HCT116 (cell line): ENCODE measurements at regions not wholly inside any gene's neighbourhood (a gene's known extent, or its start where the extent isn't known, plus 50 kb on each side); places are given as distances from the start of the nearest gene placed in this dataset.

ENCODE experiments used
- ATAC-seq: fragments of 200-7000 bp; cut with Tn5 transposase; 2 replicates; pipeline ENCODE4 v1.9.1; 2020; ENCODE audit warnings: mild to moderate bottlenecking, moderate library complexity
- BruUV-seq: library from RNA; stranded (reverse); fragments of 400-500 nt; replicated peaks from 2 replicates; lab custom pipeline; 2021; lab: Mats Ljungman, UMichigan
- CTCF ChIA-PET: fragments of 300-600 bp; sonication (Branson Sonifier 250); formaldehyde crosslinking; loops from one replicate; lab custom pipeline; 2021; ENCODE audit warnings: antibody characterized with exemption; lab: Charles Lee
- POLR2A ChIA-PET: fragments of 300-600, 350-600 bp; sonication (Branson Sonifier 250); formaldehyde crosslinking; loops from one replicate; lab custom pipeline; 2021; ENCODE audit warnings: antibody characterized with exemption; lab: Charles Lee
- RAD21 ChIA-PET, 2 experiments: fragments of 300-600 bp; sonication (Branson Sonifier 250); formaldehyde crosslinking; loops; one replicate each; lab custom pipeline; 2023; ENCODE audit warnings: low total read pairs in 2 of 2; ENCODE audit not compliant: uncharacterized antibody in 2 of 2, unreplicated experiment in 2 of 2, low non-redundant PET in 1 of 2; lab: Charles Lee
- DNase-seq: peaks from one replicate; pipeline ENCODE4 v3.0.0-alpha.2; 2010; ENCODE audit warnings: low read depth, low spot score
- H2AFZ ChIP-seq: fragments of 200-600 bp; shearing (Covaris generic), sonication (generic); 2 replicates; pipeline ENCODE4 v1.6.1; 2017; ENCODE audit warnings: low read depth, mixed run types, mixed read lengths, antibody characterized with exemption, low read length; ENCODE audit not compliant: poor library complexity, severe bottlenecking
- H3K27ac ChIP-seq: 2 replicates; pipeline ENCODE4 v1.5.1; 2012; ENCODE audit warnings: low read depth, low read length
- H3K27me3 ChIP-seq: fragments of 200-600 bp; sonication (generic); 2 replicates; pipeline ENCODE4 v1.6.1; 2016; ENCODE audit warnings: mixed run types, low read length, mixed read lengths; ENCODE audit not compliant: insufficient read depth
- H3K36me3 ChIP-seq, 2 experiments: fragments of 200-500 bp in 1 of 2; fragments of 200-600 bp in 1 of 2; sonication (Bioruptor generic) in 1 of 2; sonication (generic) in 1 of 2; 2 replicates each; pipeline versions ENCODE4 v1.5.1 to v1.6.1; 2014 to 2016; ENCODE audit warnings: low read length in 2 of 2, inconsistent platforms in 1 of 2, mixed read lengths in 1 of 2, mixed run types in 1 of 2; ENCODE audit not compliant: insufficient read depth in 2 of 2, control insufficient read depth in 1 of 2
- H3K4me1 ChIP-seq, 2 experiments: fragments of 200-600 bp in 1 of 2; sonication (generic) in 1 of 2; 2 replicates each; pipeline versions ENCODE4 v1.5.1 to v1.6.1; 2012 to 2017; ENCODE audit warnings: low read length in 2 of 2, inconsistent platforms in 1 of 2, mild to moderate bottlenecking in 1 of 2, mixed read lengths in 1 of 2, mixed run types in 1 of 2, moderate library complexity in 1 of 2; ENCODE audit not compliant: insufficient read depth in 2 of 2, control insufficient read depth in 1 of 2
- H3K4me2 ChIP-seq: fragments of 200-600 bp; sonication (generic); 2 replicates; pipeline ENCODE4 v1.6.1; 2017; ENCODE audit warnings: mixed run types, low read length, mixed read lengths
- H3K4me3 ChIP-seq, 2 experiments: fragments of 200-600 bp in 1 of 2; sonication (generic) in 1 of 2; replicated peaks in 1 of 2; 2 replicates each; pipeline ENCODE4 v1.5.1; 2011 to 2016; ENCODE audit warnings: low read length in 2 of 2, control low read depth in 1 of 2, low read depth in 1 of 2, mild to moderate bottlenecking in 1 of 2, mixed read lengths in 1 of 2, mixed run types in 1 of 2
- H3K79me2 ChIP-seq: fragments of 200-600 bp; sonication (generic); 2 replicates; pipeline ENCODE4 v1.6.1; 2017; ENCODE audit warnings: mild to moderate bottlenecking, mixed run types, low read length, moderate library complexity, mixed read lengths; ENCODE audit not compliant: insufficient read depth
- H3K9ac ChIP-seq: fragments of 200-600 bp; sonication (generic); 2 replicates; pipeline ENCODE4 v1.6.1; 2016; ENCODE audit warnings: low read length, mixed read lengths
- H3K9me2 ChIP-seq: fragments of 200-600 bp; sonication (generic), shearing (Covaris generic); 2 replicates; pipeline ENCODE4 v1.6.1; 2017; ENCODE audit warnings: mixed run types, mild to moderate bottlenecking, moderate library complexity; ENCODE audit not compliant: insufficient read depth
- H3K9me3 ChIP-seq, 2 experiments: fragments of 200-500 bp in 1 of 2; fragments of 200-600 bp in 1 of 2; sonication (Bioruptor generic) in 1 of 2; sonication (generic) in 1 of 2; 2 replicates each; pipeline ENCODE4 v1.6.1; 2014 to 2017; ENCODE audit warnings: low read length in 2 of 2, mixed read lengths in 2 of 2, inconsistent platforms in 1 of 2, low read depth in 1 of 2, mild to moderate bottlenecking in 1 of 2, mixed run types in 1 of 2, moderate library complexity in 1 of 2; ENCODE audit not compliant: control insufficient read depth in 1 of 2, insufficient read depth in 1 of 2
- H4K20me1 ChIP-seq: fragments of 200-600 bp; sonication (generic), shearing (Covaris generic); 2 replicates; pipeline ENCODE4 v1.6.1; 2017; ENCODE audit warnings: mixed run types, mild to moderate bottlenecking, moderate library complexity; ENCODE audit not compliant: insufficient read depth
- ATF3 ChIP-seq: IDR thresholded peaks from 2 replicates; pipeline ENCODE4 v1.6.1; 2012
- CBX3 ChIP-seq: IDR thresholded peaks from 2 replicates; pipeline ENCODE4 v1.6.1; 2012; ENCODE audit warnings: low read depth
- CTCF ChIP-seq, 3 experiments: fragments of 200-600 bp in 1 of 3; sonication (generic) in 1 of 3; IDR thresholded peaks in 2 of 3; conservative IDR thresholded peaks in 1 of 3; 2 replicates each; pipeline ENCODE4 v1.5.1; 2012 to 2017; ENCODE audit warnings: low read depth in 2 of 3, low read length in 2 of 3, antibody characterized with exemption in 1 of 3, borderline replicate concordance in 1 of 3, control low read depth in 1 of 3, mild to moderate bottlenecking in 1 of 3, mixed read lengths in 1 of 3, mixed run types in 1 of 3, moderate library complexity in 1 of 3; ENCODE audit not compliant: insufficient read depth in 1 of 3
- EGR1 ChIP-seq: IDR thresholded peaks from 2 replicates; pipeline ENCODE4 v1.6.1; 2012; ENCODE audit warnings: low read depth
- ELF1 ChIP-seq: IDR thresholded peaks from 2 replicates; pipeline ENCODE4 v1.6.1; 2012; ENCODE audit warnings: low read depth, borderline replicate concordance
- EZH2 ChIP-seq: fragments of 200-600 bp; sonication (generic); IDR thresholded peaks from 2 replicates; pipeline ENCODE4 v1.6.1; 2017; ENCODE audit warnings: antibody characterized with exemption, mixed run types
- POLR2AphosphoS5 ChIP-seq: IDR thresholded peaks from 2 replicates; pipeline ENCODE4 v1.6.1; 2011; ENCODE audit warnings: mild to moderate bottlenecking, low read depth, low read length, moderate library complexity
- ZNF274 ChIP-seq: fragments of 200-500 bp; sonication (Bioruptor generic); IDR thresholded peaks from 2 replicates; pipeline ENCODE4 v1.6.1; 2014; ENCODE audit warnings: mild to moderate bottlenecking, low read depth, low read length, inconsistent platforms
- intact Hi-C: fragments of 100-400 bp; cut with micrococcal nuclease; formaldehyde crosslinking; loops from 2 replicates; pipeline ENCODE4 v1.10.0; 2022

GRCh38 chr1:216826214-216826613 lies 103.0 kb upstream of the ESRRG start:
- RAD21 ChIA-PET, result no interaction called here

GRCh38 chr1:216825557-216825956 lies 102.3 kb upstream of the ESRRG start:
- Histone ChIP-seq H4K20me1 (no peaks in the 10 kb centered on the region), H2AFZ (no peak overlapping the region), H3K27ac (no peak overlapping the region), H3K9me3 (peaks cover 0 to 4% of the 10 kb centered on the region in 2 experiments; a peak in 1 of 4 replicates), H3K79me2 (no peaks in the 10 kb centered on the region), H3K4me3 (no peak overlapping the region), H3K4me2 (no peak overlapping the region), H3K9ac (no peak overlapping the region), H3K4me1 (no peaks in the 10 kb centered on the region), H3K27me3 (no peaks in the 10 kb centered on the region), H3K36me3 (no peaks in the 10 kb centered on the region), H3K9me2 (no peaks in the 10 kb centered on the region)
- ATAC-seq, result no peak
- DNase-seq, result no peak
- TF ChIP-seq EZH2 (no peak), ELF1 (no peak)
- POLR2A ChIA-PET, result no interaction called here
- CTCF ChIA-PET, result no interaction called here
- RAD21 ChIA-PET, result no interaction called here
- intact Hi-C loops, result no loop called here
- no TSS peak for BruUV-seq

More at GRCh38 chr1:216826214-216826613, 103.0 kb upstream of the ESRRG start:
- Histone ChIP-seq H4K20me1 (no peaks in the 10 kb centered on the region), H3K27ac (no peak overlapping the region), H3K36me3 (no peaks in the 10 kb centered on the region), H3K9me2 (no peaks in the 10 kb centered on the region), H3K4me2 (no peak overlapping the region), H3K27me3 (no peaks in the 10 kb centered on the region), H3K9ac (no peak overlapping the region), H3K4me3 (no peak overlapping the region), H3K4me1 (no peaks in the 10 kb centered on the region), H3K9me3 (peaks cover 0 to 4% of the 10 kb centered on the region in 2 experiments; a peak in 1 of 4 replicates), H3K79me2 (no peaks in the 10 kb centered on the region), H2AFZ (no peak overlapping the region)
- intact Hi-C loops, result no loop called here
- no peak for DNase-seq
- CTCF ChIA-PET, result no interaction called here
- POLR2A ChIA-PET, result no interaction called here
- no peak for TF ChIP-seq EGR1
- no peak for ATAC-seq
- BruUV-seq, result no TSS peak

- H3K9ac ChIP-seq, result no peak overlapping the region
- no peak for DNase-seq
- intact Hi-C loops, result no loop called here
- no peak for TF ChIP-seq CTCF (IDR thresholded peaks at IDR 0.05 in 2 of 3, conservative IDR thresholded peaks at IDR 0.05 in 1 of 3; ENCODE audit: borderline replicate concordance in 1 of 3, insufficient read depth in 1 of 3, low read depth in 2 of 3, low read length in 2 of 3)
- no peak for TF ChIP-seq ZNF274
- no peak for TF ChIP-seq POLR2AphosphoS5
- TF ChIP-seq CBX3, result no peak
- TF ChIP-seq ELF1, result no peak
- no peak for TF ChIP-seq ATF3
Measured at GRCh38 chr1:216824511-216824910, 101.3 kb upstream of the ESRRG start.

More at GRCh38 chr1:216824511-216824910, 101.3 kb upstream of the ESRRG start:
- Histone ChIP-seq H2AFZ (no peak overlapping the region), H3K9me3 (peaks cover 0 to 4% of the 10 kb centered on the region in 2 experiments; a peak in 1 of 4 replicates), H3K79me2 (no peaks in the 10 kb centered on the region), H3K27me3 (no peaks in the 10 kb centered on the region), H3K9me2 (no peaks in the 10 kb centered on the region), H3K36me3 (no peaks in the 10 kb centered on the region), H3K4me2 (no peak overlapping the region), H3K27ac (no peak overlapping the region), H4K20me1 (no peaks in the 10 kb centered on the region), H3K4me3 (no peak overlapping the region), H3K4me1 (no peaks in the 10 kb centered on the region)
- CTCF ChIA-PET, result no interaction called here
- no TSS peak for BruUV-seq
- no peak for ATAC-seq
- RAD21 ChIA-PET, result no interaction called here
- POLR2A ChIA-PET, result no interaction called here
